B cell (primary cell): ENCODE measurements at regions not wholly inside any gene's neighbourhood (a gene's known extent, or its start where the extent isn't known, plus 50 kb on each side); places are given as distances from the start of the nearest gene placed in this dataset.

Experiments
- ATAC-seq: fragments of 200-7000 bp; cut with Tn5 transposase; one replicate; pipeline ENCODE4 v1.10.0; 2021; ENCODE audit warnings: low read depth, mild to moderate bottlenecking, moderate number of reproducible peaks, moderate library complexity
- CTCF ChIA-PET: fragments of 350-600 bp; sonication (Branson Sonifier 250); formaldehyde crosslinking; loops from one replicate; lab custom pipeline; 2021; ENCODE audit warnings: antibody characterized with exemption, inconsistent platforms; lab: Charles Lee
- POLR2A ChIA-PET: fragments of 350-600 bp; sonication (Branson Sonifier 250); formaldehyde crosslinking; loops from one replicate; lab custom pipeline; 2021; ENCODE audit warnings: antibody characterized with exemption; lab: Charles Lee
- DNase-seq: peaks from one replicate; pipeline ENCODE4 v3.0.0; 2013
- H2AFZ ChIP-seq: 2 replicates; pipeline ENCODE4 v1.6.1; 2012; ENCODE audit warnings: mild to moderate bottlenecking, low read depth, low read length; ENCODE audit not compliant: insufficient read depth, poor library complexity, severe bottlenecking
- H3K27ac ChIP-seq, 2 donors: 1 replicate in 1 of 2; 2 replicates in 1 of 2; pipeline ENCODE4 v1.5.1; 2012 to 2013; ENCODE audit warnings: low read length in 2 of 2, mild to moderate bottlenecking in 2 of 2, moderate library complexity in 1 of 2
- H3K27me3 ChIP-seq, 4 experiments: fragments of 200-600 bp in 1 of 4; sonication (generic) in 1 of 4; replicated peaks in 1 of 4; 1 replicate in 2 of 4; 2 replicates in 2 of 4; pipeline versions ENCODE4 v1.6.1 to v1.7.0; 2013 to 2016; ENCODE audit warnings: low read length in 3 of 4, mild to moderate bottlenecking in 2 of 4, mixed read lengths in 1 of 4, moderate library complexity in 1 of 4; ENCODE audit not compliant: insufficient read depth in 4 of 4, control insufficient read depth in 3 of 4; ENCODE audit errors: control extremely low read depth in 1 of 4
- H3K36me3 ChIP-seq, 2 experiments: replicated peaks in 1 of 2; 1 replicate in 1 of 2; 2 replicates in 1 of 2; pipeline versions ENCODE4 v1.6.1 to v1.7.1; 2013; ENCODE audit warnings: low read length in 1 of 2; ENCODE audit not compliant: insufficient read depth in 2 of 2, control insufficient read depth in 1 of 2; ENCODE audit errors: control extremely low read depth in 1 of 2, extremely low read depth in 1 of 2
- H3K4me1 ChIP-seq, 2 donors: fragments of 200-600 bp in 1 of 2; sonication (generic) in 1 of 2; 1 replicate in 1 of 2; 2 replicates in 1 of 2; pipeline versions ENCODE4 v1.5.1 to v1.6.1; 2013 to 2017; ENCODE audit warnings: low read length in 2 of 2; ENCODE audit not compliant: control insufficient read depth in 2 of 2, insufficient read depth in 2 of 2
- H3K4me2 ChIP-seq: replicated peaks from 2 replicates; pipeline ENCODE3; 2012; ENCODE audit warnings: mild to moderate bottlenecking, low read depth, low read length; ENCODE audit not compliant: poor library complexity, severe bottlenecking
- H3K4me3 ChIP-seq, 5 experiments: fragments of 200-600 bp in 1 of 5; sonication (generic) in 1 of 5; 1 replicate in 3 of 5; 2 replicates in 2 of 5; pipeline versions ENCODE4 v1.5.1 to v1.7.0; 2011 to 2016; ENCODE audit warnings: low read length in 4 of 5, mild to moderate bottlenecking in 4 of 5, low read depth in 2 of 5, control low read depth in 1 of 5, moderate library complexity in 1 of 5; ENCODE audit not compliant: insufficient read depth in 1 of 5; ENCODE audit errors: control extremely low read depth in 1 of 5, extremely low read depth in 1 of 5
- H3K79me2 ChIP-seq: fragments of 200-600 bp; sonication (generic); one replicate; pipeline ENCODE4 v1.6.0; 2016; ENCODE audit warnings: low read length; ENCODE audit not compliant: control insufficient read depth, insufficient read depth
- H3K9ac ChIP-seq: fragments of 200-600 bp; sonication (generic); 2 replicates; pipeline ENCODE4 v1.6.1; 2017; ENCODE audit warnings: mild to moderate bottlenecking, low read length, moderate library complexity
- H3K9me3 ChIP-seq, 3 donors: one replicate each; pipeline versions ENCODE4 v1.6.1 to v1.7.1; 2013; ENCODE audit warnings: low read length in 2 of 3; ENCODE audit not compliant: control insufficient read depth in 2 of 3, insufficient read depth in 1 of 3; ENCODE audit errors: control extremely low read depth in 1 of 3
- H4K20me1 ChIP-seq: 2 replicates; pipeline ENCODE4 v1.6.0; 2012; ENCODE audit warnings: mild to moderate bottlenecking, low read length; ENCODE audit not compliant: insufficient read depth, control insufficient read depth, poor library complexity, severe bottlenecking
- H3K27ac Mint-ChIP-seq: one replicate; pipeline ENCODE4 v1.8.0; 2021; ENCODE audit warnings: mixed read lengths
- H3K27me3 Mint-ChIP-seq: one replicate; pipeline ENCODE4 v1.8.0; 2021; ENCODE audit warnings: mixed read lengths
- H3K4me1 Mint-ChIP-seq: one replicate; pipeline ENCODE4 v1.8.0; 2021; ENCODE audit warnings: mixed read lengths
- H3K4me3 Mint-ChIP-seq: one replicate; pipeline ENCODE4 v1.8.0; 2021; ENCODE audit warnings: mixed read lengths
- H3K9me3 Mint-ChIP-seq: one replicate; pipeline ENCODE4 v1.8.0; 2022; ENCODE audit warnings: mixed read lengths; ENCODE audit not compliant: insufficient read depth
- CTCF ChIP-seq: fragments of 200-600 bp; IDR thresholded peaks from one replicate; pipeline ENCODE4 v1.8.0; 2022; ENCODE audit warnings: antibody characterized with exemption, mild to moderate bottlenecking
- EZH2 ChIP-seq: IDR thresholded peaks from 2 replicates; pipeline ENCODE4 v1.6.1; 2012; ENCODE audit warnings: borderline replicate concordance, low read depth, mild to moderate bottlenecking, moderate library complexity, low read length; ENCODE audit not compliant: insufficient read depth, poor library complexity, severe bottlenecking
- WGBS: methylation state at CpG from one replicate; pipeline ENCODE4 v1.1.5; 2013; ENCODE audit warnings: missing lambda C conversion rate; ENCODE audit not compliant: insufficient coverage; 5-methylcytosine and 5-hydroxymethylcytosine counted together
- intact Hi-C: fragments of 100-400 bp; cut with micrococcal nuclease; formaldehyde crosslinking; loops from one replicate; pipeline ENCODE4 v1.10.0; 2022

- CTCF ChIA-PET: no interaction called here
- Histone ChIP-seq H3K9me3 (peaks cover 0 to 24% (median 0%) of the 10 kb centered on the region in 3 donors), H3K36me3 (no peaks in the 10 kb centered on the region)
Observed at GRCh38 chr7:67466109-67466508, 469.5 kb downstream of the TYW1 start.

GRCh38 chr7:67470256-67470751, 473.7 kb downstream of the TYW1 start:
- Mint-ChIP-seq H3K27ac (no peak overlapping the region), H3K9me3 (peaks cover 9% of the 10 kb centered on the region), H3K4me1 (no peaks in the 10 kb centered on the region), H3K27me3 (no peaks in the 10 kb centered on the region), H3K4me3 (no peak overlapping the region)
- no peak overlapping the region for H3K4me3 ChIP-seq
- H3K27me3 ChIP-seq: no peaks in the 10 kb centered on the region
- H4K20me1 ChIP-seq: no peaks in the 10 kb centered on the region
- ChIA-PET CTCF (no interaction called here), POLR2A (no interaction called here)
- peaks cover 0 to 17% (median 0%) of the 10 kb centered on the region in 3 donors for H3K9me3 ChIP-seq
- no peak overlapping the region for H2AFZ ChIP-seq
- no peak overlapping the region for H3K9ac ChIP-seq
- no peaks in the 10 kb centered on the region for H3K4me1 ChIP-seq
- ATAC-seq (no peak), DNase-seq (no peak)
- intact Hi-C loops: no loop called here
- TF ChIP-seq EZH2: no peak
- TF ChIP-seq CTCF: no peak
- WGBS: 73% methylated on average over 5 of the region's 6 CpGs
- H3K79me2 ChIP-seq: no peaks in the 10 kb centered on the region
- no peaks in the 10 kb centered on the region for H3K36me3 ChIP-seq
- no peak overlapping the region for H3K4me2 ChIP-seq
- no peak overlapping the region for H3K27ac ChIP-seq

More at GRCh38 chr7:67466109-67466508, 469.5 kb downstream of the TYW1 start:
- H2AFZ ChIP-seq: no peak overlapping the region
- no peak overlapping the region for H3K4me3 Mint-ChIP-seq
- no peaks in the 10 kb centered on the region for H3K27me3 Mint-ChIP-seq
- no peak overlapping the region for H3K27ac Mint-ChIP-seq
- TF ChIP-seq CTCF (no peak), EZH2 (no peak)
- H3K9me3 Mint-ChIP-seq: peaks cover 10% of the 10 kb centered on the region
- no peaks in the 10 kb centered on the region for H3K27me3 ChIP-seq
- intact Hi-C loops: no loop called here
- WGBS: 60% methylated on average over 1 of the region's 2 CpGs
- no peak overlapping the region for H3K4me2 ChIP-seq
- H3K4me3 ChIP-seq: no peak overlapping the region
- ATAC-seq (no peak), DNase-seq (no peak)
- H3K27ac ChIP-seq: no peak overlapping the region
- H3K4me1 ChIP-seq: no peaks in the 10 kb centered on the region
- H4K20me1 ChIP-seq: no peaks in the 10 kb centered on the region
- POLR2A ChIA-PET: no interaction called here
- no peak overlapping the region for H3K9ac ChIP-seq
- no peaks in the 10 kb centered on the region for H3K79me2 ChIP-seq
- no peaks in the 10 kb centered on the region for H3K4me1 Mint-ChIP-seq
